KMS-11 (cell line): ENCODE measurements at regions not wholly inside any gene's neighbourhood (a gene's known extent, or its start where the extent isn't known, plus 50 kb on each side); places are given as distances from the start of the nearest gene placed in this dataset.

ENCODE experiments used
- H2AFZ ChIP-seq: fragments of 200-600 bp; sonication (generic); 2 replicates; pipeline ENCODE4 v1.6.1; 2016; ENCODE audit warnings: antibody characterized with exemption, mixed run types, low read depth
- H3K27ac ChIP-seq: fragments of 200-600 bp; sonication (generic); 2 replicates; pipeline ENCODE4 v1.6.1; 2016; ENCODE audit warnings: mild to moderate bottlenecking, mixed run types
- H3K27me3 ChIP-seq: fragments of 200-600 bp; sonication (generic); 2 replicates; pipeline ENCODE4 v1.6.1; 2017; ENCODE audit warnings: mild to moderate bottlenecking, low read depth, mixed run types, moderate library complexity; ENCODE audit not compliant: insufficient read depth
- H3K36me3 ChIP-seq: fragments of 200-600 bp; sonication (generic); 2 replicates; pipeline ENCODE4 v1.6.1; 2017; ENCODE audit warnings: mild to moderate bottlenecking, mixed run types; ENCODE audit not compliant: insufficient read depth
- H3K4me1 ChIP-seq: fragments of 200-600 bp; sonication (generic); 2 replicates; pipeline ENCODE4 v1.6.1; 2016; ENCODE audit warnings: mild to moderate bottlenecking, low read depth, mixed run types; ENCODE audit not compliant: poor library complexity, severe bottlenecking
- H3K4me2 ChIP-seq: fragments of 200-600 bp; sonication (generic); 2 replicates; pipeline ENCODE4 v1.7.0; 2016; ENCODE audit warnings: mild to moderate bottlenecking, mixed run types
- H3K4me3 ChIP-seq: fragments of 200-600 bp; sonication (generic); IDR thresholded peaks from 2 replicates; pipeline ENCODE4 v1.6.1; 2017; ENCODE audit warnings: low read depth, low read length, mixed read lengths; ENCODE audit not compliant: insufficient read depth
- H3K79me2 ChIP-seq: fragments of 200-600 bp; sonication (generic); 2 replicates; pipeline ENCODE4 v1.6.1; 2016; ENCODE audit warnings: low read depth, mixed run types; ENCODE audit not compliant: insufficient read depth
- H3K9ac ChIP-seq: fragments of 200-600 bp; sonication (generic); 2 replicates; pipeline ENCODE4 v1.6.1; 2016; ENCODE audit warnings: mild to moderate bottlenecking, mixed run types
- H4K20me1 ChIP-seq: fragments of 200-600 bp; sonication (generic); 2 replicates; pipeline ENCODE4 v1.6.1; 2016; ENCODE audit warnings: mild to moderate bottlenecking, mixed run types; ENCODE audit not compliant: insufficient read depth
- CTCF ChIP-seq: fragments of 200-600 bp; sonication (generic); conservative IDR thresholded peaks from 2 replicates; pipeline ENCODE4 v1.6.1; 2017; ENCODE audit warnings: low read depth, mild to moderate bottlenecking, antibody characterized with exemption, low read length, moderate library complexity, mixed read lengths

GRCh38 chr2:147398996-147399395 is 445.8 kb upstream of the ACVR2A start:
- Histone ChIP-seq H2AFZ (no peak overlapping the region), H3K4me3 (no peak overlapping the region), H3K36me3 (no peaks in the 10 kb centered on the region), H3K27ac (no peak overlapping the region), H3K4me2 (no peak overlapping the region), H3K79me2 (no peaks in the 10 kb centered on the region), H3K27me3 (no peaks in the 10 kb centered on the region), H4K20me1 (no peaks in the 10 kb centered on the region), H3K4me1 (no peaks in the 10 kb centered on the region), H3K9ac (no peak overlapping the region)
- no peak for TF ChIP-seq CTCF

GRCh38 chr2:147398301-147398700 is 446.5 kb upstream of the ACVR2A start:
- H3K79me2 ChIP-seq = no peaks in the 10 kb centered on the region
- no peaks in the 10 kb centered on the region for H4K20me1 ChIP-seq
- H3K9ac ChIP-seq = no peak overlapping the region
- no peaks in the 10 kb centered on the region for H3K27me3 ChIP-seq
- no peak overlapping the region for H3K27ac ChIP-seq
- H3K36me3 ChIP-seq = no peaks in the 10 kb centered on the region
- H3K4me1 ChIP-seq = no peaks in the 10 kb centered on the region
- H3K4me2 ChIP-seq = no peak overlapping the region
- H3K4me3 ChIP-seq = no peak overlapping the region
- no peak for TF ChIP-seq CTCF
- H2AFZ ChIP-seq = no peak overlapping the region

GRCh38 chr2:147396890-147397289 is 447.9 kb upstream of the ACVR2A start:
- Histone ChIP-seq H2AFZ (no peak overlapping the region), H3K4me2 (no peak overlapping the region), H3K9ac (no peak overlapping the region), H3K27ac (no peak overlapping the region), H3K79me2 (no peaks in the 10 kb centered on the region), H3K36me3 (no peaks in the 10 kb centered on the region), H3K27me3 (no peaks in the 10 kb centered on the region), H4K20me1 (no peaks in the 10 kb centered on the region), H3K4me3 (no peak overlapping the region), H3K4me1 (no peaks in the 10 kb centered on the region)
- no peak for TF ChIP-seq CTCF

GRCh38 chr2:147394179-147394790 is 450.5 kb upstream of the ACVR2A start:
- Histone ChIP-seq H3K27me3 (no peaks in the 10 kb centered on the region), H3K4me3 (no peak overlapping the region), H3K79me2 (no peaks in the 10 kb centered on the region), H3K27ac (no peak overlapping the region), H2AFZ (no peak overlapping the region), H4K20me1 (no peaks in the 10 kb centered on the region), H3K9ac (no peak overlapping the region), H3K4me2 (no peak overlapping the region), H3K36me3 (no peaks in the 10 kb centered on the region), H3K4me1 (no peaks in the 10 kb centered on the region)
- TF ChIP-seq CTCF = no peak
